ENCODE measurements at regions not wholly inside any gene's neighbourhood (a gene's known extent, or its start where the extent isn't known, plus 50 kb on each side); places are given as distances from the start of the nearest gene placed in this dataset.

DNA sequence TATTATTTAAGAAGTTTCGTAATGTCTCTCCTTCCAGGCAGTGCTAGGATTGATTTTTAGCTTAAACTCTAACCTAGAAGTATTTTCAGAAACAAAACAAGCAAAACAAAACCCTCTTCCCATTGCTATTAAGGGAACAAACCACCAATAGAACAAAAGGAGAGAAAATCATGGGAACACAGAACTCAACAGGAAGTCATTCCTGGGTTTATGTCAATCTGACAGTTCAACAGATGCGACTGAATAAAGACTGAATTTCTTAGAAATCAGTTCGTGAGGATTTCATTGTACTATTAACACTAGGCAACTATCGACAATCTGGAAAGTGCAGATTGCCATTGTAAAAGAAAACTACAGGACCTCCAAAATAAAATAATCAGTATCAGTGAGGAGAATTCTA is 229.1 kb upstream of the SMIM31 start:
- TF ChIP-seq POLR2A (IDR thresholded peaks at IDR 0.05; ENCODE audit: low read length) (no peak), GATA1 (IDR thresholded peaks at IDR 0.05; ENCODE audit: low read depth, low read length) (no peak)

All from erythroblast (primary cell).